Left ventricle myocardium inferior (tissue), 1 donor: ENCODE measurements at regions not wholly inside any gene's neighbourhood (a gene's known extent, or its start where the extent isn't known, plus 50 kb on each side); places are given as distances from the start of the nearest gene placed in this dataset.
A peak's percentile ranks its signal among the peaks of the same experiment; 100 is the strongest.
"Not testable (repeated sequence)": the region's sequence is repeated elsewhere in the genome, so short reads cannot be mapped to it uniquely, and the experiment has no call there.

Experiments used
- DNase-seq: peaks from one replicate; pipeline ENCODE4 v3.0.0-alpha.2; 2020
- H3K27ac ChIP-seq: fragments of 200-600 bp; replicated peaks from 2 replicates; pipeline ENCODE4 v1.8.0; 2021
- H3K27me3 ChIP-seq: fragments of 200-600 bp; 2 replicates; pipeline ENCODE4 v1.8.0; 2021; ENCODE audit warnings: low read depth
- H3K36me3 ChIP-seq: fragments of 200-600 bp; 2 replicates; pipeline ENCODE4 v1.8.0; 2021
- H3K4me1 ChIP-seq: fragments of 200-600 bp; 2 replicates; pipeline ENCODE4 v1.8.0; 2021
- H3K4me3 ChIP-seq: fragments of 200-600 bp; 2 replicates; pipeline ENCODE4 v1.8.0; 2021; ENCODE audit warnings: mild to moderate bottlenecking, moderate library complexity
- H3K9me3 ChIP-seq: fragments of 200-600 bp; replicated peaks from 2 replicates; pipeline ENCODE4 v1.8.0; 2021
- intact Hi-C: fragments of 100-400 bp; cut with micrococcal nuclease; formaldehyde crosslinking; loops from one replicate; pipeline ENCODE4 v1.11.0; 2022
- TF ChIP-seq, protein P1 (sequence below): fragments of 200-600 bp; IDR thresholded peaks from 2 replicates; pipeline ENCODE4 v1.8.0; 2021; ENCODE audit warnings: antibody characterized with exemption, mild to moderate bottlenecking, borderline replicate concordance
- donor health status: DM: no; HTN: yes; CAD: no; lungs with severe emphysema.

DNA sequence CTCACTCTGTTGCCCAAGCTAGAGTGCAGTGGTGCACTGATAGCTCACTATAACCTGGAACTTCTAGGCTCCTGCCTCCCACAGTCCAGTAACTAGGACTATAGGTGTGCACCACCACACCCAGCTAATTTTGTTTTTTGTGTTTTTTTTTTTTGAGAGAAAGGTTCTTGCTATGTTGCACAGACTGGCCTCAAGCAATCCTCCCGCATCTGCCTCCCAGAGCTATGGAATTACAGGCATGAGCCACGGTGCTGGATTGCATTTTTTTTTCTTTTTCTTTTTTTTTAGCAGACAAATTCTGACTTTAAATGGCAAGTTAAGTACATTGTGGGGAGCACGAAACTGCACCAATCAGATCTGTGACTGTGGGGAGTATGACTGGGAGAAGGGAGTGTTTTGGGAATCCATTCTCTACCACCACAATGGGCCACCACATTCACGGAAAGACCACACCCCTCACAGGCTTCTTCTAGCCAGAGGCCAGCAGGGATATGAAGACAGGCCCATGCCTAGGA is 58.1 kb upstream of the MSMB start:
- TF ChIP-seq, protein P1, sequence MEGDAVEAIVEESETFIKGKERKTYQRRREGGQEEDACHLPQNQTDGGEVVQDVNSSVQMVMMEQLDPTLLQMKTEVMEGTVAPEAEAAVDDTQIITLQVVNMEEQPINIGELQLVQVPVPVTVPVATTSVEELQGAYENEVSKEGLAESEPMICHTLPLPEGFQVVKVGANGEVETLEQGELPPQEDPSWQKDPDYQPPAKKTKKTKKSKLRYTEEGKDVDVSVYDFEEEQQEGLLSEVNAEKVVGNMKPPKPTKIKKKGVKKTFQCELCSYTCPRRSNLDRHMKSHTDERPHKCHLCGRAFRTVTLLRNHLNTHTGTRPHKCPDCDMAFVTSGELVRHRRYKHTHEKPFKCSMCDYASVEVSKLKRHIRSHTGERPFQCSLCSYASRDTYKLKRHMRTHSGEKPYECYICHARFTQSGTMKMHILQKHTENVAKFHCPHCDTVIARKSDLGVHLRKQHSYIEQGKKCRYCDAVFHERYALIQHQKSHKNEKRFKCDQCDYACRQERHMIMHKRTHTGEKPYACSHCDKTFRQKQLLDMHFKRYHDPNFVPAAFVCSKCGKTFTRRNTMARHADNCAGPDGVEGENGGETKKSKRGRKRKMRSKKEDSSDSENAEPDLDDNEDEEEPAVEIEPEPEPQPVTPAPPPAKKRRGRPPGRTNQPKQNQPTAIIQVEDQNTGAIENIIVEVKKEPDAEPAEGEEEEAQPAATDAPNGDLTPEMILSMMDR, result no peak
- Histone ChIP-seq H3K4me3 (no peak overlapping the region), H3K27ac (no peak overlapping the region), H3K27me3 (peaks cover 4% of the 10 kb centered on the region), H3K4me1 (peaks cover 10% of the 10 kb centered on the region), H3K36me3 (no peaks in the 10 kb centered on the region), H3K9me3 (no peaks in the 10 kb centered on the region)
- intact Hi-C loops, result no loop called here
- DNase-seq, result no peak

DNA sequence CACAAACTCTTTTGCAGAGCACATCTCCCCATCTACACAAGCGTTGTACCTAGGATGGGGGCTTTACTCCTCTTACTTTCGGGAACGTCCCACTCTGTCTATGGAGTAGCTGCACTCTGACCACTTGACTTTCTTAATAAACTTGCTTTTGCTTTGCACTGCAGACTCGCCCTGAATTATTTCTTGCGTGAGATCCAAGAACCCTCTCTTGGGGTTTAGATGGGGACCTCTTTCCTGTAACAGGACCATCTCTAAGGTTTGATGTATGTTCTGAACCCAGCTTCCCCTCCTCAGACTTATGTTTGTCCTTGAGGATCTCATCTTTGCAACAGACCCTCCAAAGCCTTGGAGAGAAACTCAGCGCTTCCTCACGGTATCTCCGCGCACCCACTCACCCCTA is 59.3 kb upstream of the MSMB start:
- intact Hi-C loops, result loop anchor here (5.0 kb wide), 1 partner anchor 177 kb away; no protein-coding TSS in a partner anchor
- not testable (repeated sequence) for H3K9me3 ChIP-seq, H3K36me3 ChIP-seq, DNase-seq, H3K4me1 ChIP-seq, H3K27me3 ChIP-seq, H3K27ac ChIP-seq
- H3K4me3 ChIP-seq, result peak overlapping the region; percentile 73

DNA sequence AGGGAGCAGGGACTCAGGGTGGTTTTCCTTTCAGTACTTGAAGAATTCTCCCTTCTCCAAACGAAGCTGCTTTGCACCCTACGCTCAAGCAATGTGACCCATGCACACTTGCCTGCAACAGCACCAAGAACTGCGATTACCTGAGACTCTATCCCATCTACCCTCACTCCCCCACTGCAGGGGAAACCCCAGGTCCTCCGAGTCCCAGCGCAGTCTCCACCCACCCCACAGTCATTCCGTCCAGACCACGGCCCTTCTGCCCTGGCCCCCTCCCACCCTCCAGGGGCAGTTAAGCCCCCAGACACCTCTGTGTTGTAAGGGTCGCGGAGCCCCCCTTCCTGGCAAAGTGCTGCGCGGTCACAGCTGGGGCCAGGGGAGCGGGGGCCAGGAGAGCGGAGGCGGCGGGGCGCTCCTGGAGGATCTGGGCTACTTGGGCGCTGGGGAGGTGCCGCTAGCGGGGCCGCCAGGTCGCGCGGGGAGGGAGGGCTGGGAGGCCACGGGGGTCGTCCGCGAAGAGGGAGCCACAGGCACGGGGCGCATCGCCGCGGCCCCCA is 59.9 kb upstream of the MSMB start:
- Histone ChIP-seq H3K27ac (peak overlapping the region; percentile 46), H3K4me3 (peak overlapping the region; percentile 73)
- H3K36me3 ChIP-seq, DNase-seq, H3K9me3 ChIP-seq, H3K27me3 ChIP-seq, H3K4me1 ChIP-seq: not testable (repeated sequence)
- intact Hi-C loops, result loop anchor here (5.0 kb wide), 1 partner anchor 176 kb away; no protein-coding TSS in a partner anchor

DNA sequence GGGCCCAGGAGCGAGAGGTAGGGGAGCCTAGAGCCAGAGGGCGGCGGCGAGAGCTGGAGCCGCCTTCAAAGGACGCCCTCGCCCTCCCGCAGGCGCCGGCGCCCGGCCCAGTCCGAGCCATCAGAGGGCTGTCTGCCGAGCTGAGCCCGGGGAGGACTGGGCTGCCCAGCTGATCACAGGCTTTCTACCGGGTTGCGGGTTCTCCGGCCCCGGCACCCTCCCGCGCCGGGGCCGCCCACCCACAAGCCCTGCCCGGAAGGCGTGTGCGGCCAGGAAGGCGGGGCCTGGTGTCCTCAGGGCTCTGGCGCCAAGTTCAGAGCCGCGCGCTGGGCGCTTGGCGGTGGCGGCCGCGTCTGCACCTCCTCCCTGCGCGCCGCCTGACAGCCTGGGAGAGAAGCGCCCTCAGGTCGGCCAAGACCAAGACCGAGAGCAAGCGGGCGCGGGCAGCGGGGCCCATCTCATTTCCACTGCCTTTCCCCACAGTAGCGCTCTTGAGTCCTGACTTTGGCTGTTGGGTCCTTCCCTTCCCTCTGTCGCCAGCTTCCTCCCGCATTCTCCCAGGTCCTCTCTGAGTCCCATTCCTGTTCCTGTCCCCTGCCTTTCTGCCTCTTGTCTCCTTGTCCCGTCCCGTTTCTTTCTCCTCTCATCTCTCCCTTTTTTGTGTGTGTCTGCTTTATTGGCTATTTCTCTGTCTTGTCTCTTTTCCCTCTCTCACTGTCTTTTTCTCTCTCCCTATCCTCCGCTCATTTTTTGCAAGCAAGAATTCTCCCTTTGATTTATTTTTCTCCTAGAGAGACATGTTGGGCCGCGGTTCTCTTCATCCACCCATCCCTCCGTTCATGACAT is 60.6 kb upstream of the MSMB start:
- H3K4me1 ChIP-seq, result peaks cover 10% of the 10 kb centered on the region
- TF ChIP-seq, protein P1, result peak; percentile 44
- intact Hi-C loops, result loop anchor here (5.0 kb wide), 1 partner anchor 176 kb away; no protein-coding TSS in a partner anchor
- peak overlapping the region; percentile 46 for H3K27ac ChIP-seq
- H3K27me3 ChIP-seq, result peaks cover 4% of the 10 kb centered on the region
- H3K36me3 ChIP-seq, result no peaks in the 10 kb centered on the region
- no peaks in the 10 kb centered on the region for H3K9me3 ChIP-seq
- peak overlapping the region; percentile 73 for H3K4me3 ChIP-seq
- peak; percentile 73 for DNase-seq

DNA sequence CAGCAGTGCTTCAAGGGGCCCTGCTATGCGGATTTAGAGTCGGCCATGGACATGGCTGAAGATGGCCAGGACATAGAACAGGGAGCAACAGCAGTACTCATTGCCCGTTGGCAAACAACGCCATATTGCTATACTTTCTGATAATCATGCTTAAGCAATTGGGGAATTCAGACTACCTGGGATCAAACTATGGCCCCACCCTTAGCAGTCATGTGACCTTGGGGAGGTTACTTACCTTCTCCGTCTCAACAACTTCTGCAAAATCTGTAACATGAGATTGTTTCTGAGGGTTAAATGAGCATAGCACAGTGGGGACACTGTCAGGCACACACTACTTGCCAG is 62.1 kb upstream of the MSMB start:
- not testable (repeated sequence) for H3K27me3 ChIP-seq, H3K4me1 ChIP-seq, DNase-seq, H3K36me3 ChIP-seq, H3K4me3 ChIP-seq, H3K9me3 ChIP-seq, H3K27ac ChIP-seq
- intact Hi-C loops, result loop anchor here (5.0 kb wide), 1 partner anchor 174 kb away; no protein-coding TSS in a partner anchor

DNA sequence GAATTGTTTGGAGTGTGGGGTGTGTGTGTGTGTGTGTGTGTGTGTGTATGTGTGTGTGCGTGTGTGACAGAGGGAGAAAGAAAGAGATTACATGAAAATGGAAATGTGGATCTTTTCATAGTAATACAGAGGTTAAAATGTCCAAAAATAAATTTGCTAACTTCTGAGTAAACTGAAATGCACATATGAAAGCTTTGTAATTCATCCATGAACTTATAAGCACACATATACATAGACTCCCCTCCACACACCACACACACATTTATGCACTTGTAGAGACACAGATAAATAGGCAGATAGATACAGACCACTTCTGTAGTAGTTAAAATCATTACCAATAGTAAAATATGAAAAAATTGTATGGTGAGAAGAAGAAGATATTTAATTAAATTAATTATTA is 108.2 kb upstream of the MSMB start:
- H3K27me3 ChIP-seq, DNase-seq, H3K9me3 ChIP-seq, H3K4me3 ChIP-seq, H3K27ac ChIP-seq, H3K36me3 ChIP-seq, intact Hi-C loops, H3K4me1 ChIP-seq: not testable (repeated sequence)

DNA sequence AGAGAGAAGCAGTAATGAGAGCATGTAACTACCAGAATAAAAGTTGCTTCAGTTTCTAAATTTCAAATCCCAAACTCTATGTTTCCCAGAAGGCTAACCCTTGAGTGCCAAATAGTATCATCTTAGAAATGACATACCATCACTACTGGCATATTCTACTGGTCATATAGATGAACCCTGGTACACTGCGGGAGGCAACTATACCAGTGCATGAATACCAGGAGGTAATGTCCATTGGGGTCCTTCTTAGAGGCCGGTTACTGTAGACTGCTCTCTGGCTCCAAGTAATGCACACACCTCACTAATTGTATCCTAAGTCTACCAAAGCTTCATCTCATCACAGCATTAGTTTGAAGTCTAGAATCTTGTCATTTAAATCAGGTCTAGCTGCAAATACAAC is 108.6 kb upstream of the MSMB start:
- H3K4me1 ChIP-seq, intact Hi-C loops, H3K36me3 ChIP-seq, H3K27me3 ChIP-seq, H3K4me3 ChIP-seq, H3K27ac ChIP-seq, H3K9me3 ChIP-seq, DNase-seq: not testable (repeated sequence)

DNA sequence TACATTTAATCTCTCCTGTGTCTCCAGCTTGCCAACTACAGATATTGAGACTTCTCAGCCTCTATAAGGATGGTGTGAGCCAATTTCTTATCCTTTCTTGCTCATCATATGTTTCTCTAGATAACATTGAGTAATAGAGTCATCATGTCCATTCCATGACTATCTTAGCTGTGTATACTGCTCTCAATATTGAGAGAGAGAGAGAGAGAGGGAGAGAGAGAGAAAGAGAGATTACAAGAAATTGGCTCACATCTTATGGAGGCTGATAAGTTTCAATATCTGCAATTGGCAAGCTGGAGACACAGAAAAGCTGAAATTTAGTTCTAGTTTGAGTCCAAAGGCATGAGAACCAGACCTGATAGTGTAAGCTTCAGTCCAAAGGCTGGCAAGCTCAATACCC is 110.8 kb upstream of the MSMB start:
- intact Hi-C loops, H3K27ac ChIP-seq, H3K4me3 ChIP-seq, H3K9me3 ChIP-seq, H3K27me3 ChIP-seq, DNase-seq, H3K4me1 ChIP-seq, H3K36me3 ChIP-seq: not testable (repeated sequence)
